ENCODE measurements at regions not wholly inside any gene's neighbourhood (a gene's known extent, or its start where the extent isn't known, plus 50 kb on each side); places are given as distances from the start of the nearest gene placed in this dataset.

DNA sequence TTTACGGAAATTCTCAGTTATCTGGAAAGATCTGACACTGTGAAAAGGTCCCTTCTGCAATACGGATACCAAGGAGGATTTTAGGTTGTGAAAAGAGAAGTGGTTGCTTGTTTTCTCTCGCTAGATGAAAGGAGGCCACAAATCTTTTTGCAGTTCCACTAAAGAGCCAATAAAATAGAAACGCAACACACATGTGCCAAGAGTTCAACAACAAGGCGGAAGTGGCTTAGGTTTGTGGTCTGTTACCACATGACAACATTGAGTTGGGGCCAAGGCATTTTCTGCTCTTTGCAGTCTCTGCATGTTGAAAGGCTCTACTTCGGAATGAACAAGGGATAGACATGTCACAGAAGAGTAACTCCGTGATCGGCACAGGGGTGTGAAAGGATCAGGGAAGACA, 115.7 kb upstream of the OSR1 start:
- DNase-seq: no peak

- DNase-seq: no peak
Observed at GRCh38 chr2:19473350-19473749, 114.9 kb upstream of the OSR1 start.

DNA sequence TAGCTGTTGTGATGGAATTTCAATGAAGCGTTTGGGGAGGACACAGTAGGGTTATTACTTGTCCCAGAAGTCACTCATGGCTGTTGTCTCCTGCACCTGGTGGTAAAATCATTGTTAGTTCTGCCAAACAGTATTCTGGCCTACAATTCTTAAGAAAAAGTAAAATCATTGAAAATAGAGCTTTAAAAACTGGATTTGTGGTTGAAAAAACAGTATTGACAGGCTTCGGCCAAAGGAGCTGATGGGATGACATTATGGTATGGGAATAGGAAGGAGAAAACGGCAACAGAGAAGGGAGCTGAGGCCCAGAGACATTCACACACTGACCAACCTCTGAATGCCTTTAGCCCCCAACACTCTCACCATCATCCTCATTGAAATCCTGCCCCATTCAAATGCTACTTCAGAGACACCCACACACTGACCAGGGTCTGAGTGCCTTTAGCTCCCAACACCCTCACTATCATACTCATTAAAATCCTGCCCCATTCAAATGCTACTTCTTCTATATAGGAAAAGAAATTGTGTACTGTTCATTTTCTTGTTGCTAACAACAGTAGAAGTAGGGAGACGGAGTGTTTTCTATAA, 114.1 kb upstream of the OSR1 start:
- DNase-seq: no peak

GRCh38 chr2:19471491-19471890, 113.1 kb upstream of the OSR1 start:
- DNase-seq: no peak

DNA sequence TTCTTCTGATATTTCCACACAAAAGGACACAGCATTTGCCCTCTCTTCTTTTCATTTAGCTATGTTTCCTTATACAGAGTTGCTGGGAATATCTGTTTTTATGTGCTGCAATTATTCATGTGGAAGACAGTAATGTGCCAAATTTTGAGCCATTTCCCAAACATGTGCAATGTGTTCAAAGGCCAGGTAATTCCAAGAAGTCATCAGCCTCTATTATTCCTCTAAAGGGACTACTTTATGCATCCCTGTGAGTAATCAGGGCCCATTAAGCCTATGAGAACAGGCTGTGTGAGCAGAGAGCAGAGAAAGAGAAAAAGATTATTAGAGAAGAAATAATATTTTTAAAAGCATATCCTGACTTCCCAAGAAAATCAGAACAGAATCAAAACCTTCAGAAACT, 107.6 kb upstream of the OSR1 start:
- no peak for DNase-seq

DNA sequence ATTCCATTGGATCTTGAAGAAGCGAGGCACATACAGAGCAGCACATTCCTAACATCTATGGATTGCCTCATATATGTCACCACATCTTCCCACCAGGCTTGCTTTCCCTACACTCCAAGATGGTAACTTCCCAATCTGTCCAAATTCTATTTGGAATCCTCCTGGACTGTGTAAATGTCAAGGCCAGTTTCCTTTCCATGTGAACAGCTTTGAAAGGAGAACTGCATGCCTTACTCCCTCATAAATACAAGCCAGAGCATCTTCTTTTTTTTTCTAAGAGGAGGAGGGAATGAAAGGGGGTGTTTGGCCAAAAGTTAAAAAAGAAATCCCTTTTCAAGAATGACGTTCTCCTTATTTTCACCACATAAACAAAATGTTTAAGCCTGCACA, 103.8 kb upstream of the OSR1 start:
- no peak for DNase-seq

DNA sequence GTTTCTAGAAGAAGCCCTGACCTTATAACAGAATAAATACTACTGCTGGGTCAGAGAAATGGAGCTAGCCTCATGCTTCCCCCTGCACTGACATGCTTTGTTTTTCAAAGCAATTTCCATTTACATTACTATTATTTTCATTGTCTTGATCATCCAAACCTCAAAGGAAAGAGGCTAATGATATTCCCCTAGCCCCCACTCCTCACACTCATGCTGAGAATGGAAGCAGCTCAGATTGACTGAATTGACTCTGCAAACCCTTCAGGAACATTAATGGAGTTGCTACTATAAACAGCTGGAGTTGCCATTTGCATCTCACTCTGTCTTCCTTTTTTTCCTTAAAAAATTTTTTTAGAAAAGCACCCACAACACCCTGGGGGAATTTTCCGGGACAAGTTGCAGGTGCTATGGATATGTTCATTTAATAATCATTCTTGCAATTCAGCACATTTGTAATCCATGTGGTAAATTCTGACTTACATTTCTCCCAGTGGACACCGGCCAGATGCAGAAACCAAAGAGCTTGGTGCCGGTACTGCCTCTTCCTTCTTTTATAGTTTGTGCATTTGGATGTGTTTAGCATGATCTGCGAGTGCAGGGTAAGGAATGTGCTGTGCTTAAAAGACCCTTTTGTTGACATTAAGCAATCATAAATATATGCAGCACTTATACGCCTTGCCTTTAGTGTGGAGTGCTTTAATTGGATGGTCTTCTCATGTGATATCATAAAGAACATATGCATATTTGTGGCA, 103.3 kb upstream of the OSR1 start:
- no peak for DNase-seq

DNA sequence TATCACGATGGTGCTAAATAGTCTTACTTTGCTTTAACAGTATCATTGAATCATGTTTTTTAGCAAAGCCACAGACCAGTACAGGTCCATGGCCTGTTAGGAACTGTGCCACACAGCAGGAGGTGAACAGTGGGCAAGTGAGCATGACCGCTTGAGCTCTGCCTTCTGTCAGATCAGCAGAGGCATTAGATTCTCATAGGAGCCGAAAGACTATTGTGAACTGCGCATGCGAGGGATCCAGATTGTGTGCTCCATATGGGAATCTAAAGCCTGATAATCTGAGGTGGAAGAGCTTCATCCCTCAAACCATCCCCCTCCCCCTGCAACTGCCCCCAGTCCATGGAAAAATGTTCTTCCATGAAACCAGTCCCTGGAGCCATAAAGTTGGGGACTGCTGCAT, 102.3 kb upstream of the OSR1 start:
- DNase-seq: no peak

DNA sequence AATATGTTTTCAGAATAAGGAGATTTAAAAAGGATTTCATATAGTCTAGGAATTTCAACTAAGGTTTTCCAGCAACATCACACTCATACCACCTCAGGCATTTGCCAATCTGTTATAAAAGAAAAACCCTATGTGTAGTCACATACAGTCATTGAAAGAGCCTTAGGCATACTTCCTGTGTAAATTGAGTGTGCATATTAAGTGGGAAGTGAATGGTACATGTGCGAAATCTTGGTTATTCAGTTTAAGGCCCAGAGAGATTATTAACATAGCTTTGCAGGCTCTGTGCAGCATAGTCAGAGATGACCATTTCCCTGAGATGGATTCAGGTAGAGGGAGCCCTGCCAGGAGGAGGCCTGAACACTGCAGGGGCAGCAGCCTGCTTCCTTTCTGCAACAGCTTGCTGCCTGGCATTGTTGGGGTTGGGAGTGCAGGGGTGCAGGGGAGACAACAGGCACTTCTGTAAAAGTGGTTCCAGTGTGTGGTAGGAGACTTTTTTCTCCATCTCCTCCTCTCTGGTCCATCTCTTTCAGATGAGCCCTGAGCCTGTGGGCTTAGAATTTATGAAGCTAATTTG, 100.1 kb upstream of the OSR1 start:
- no peak for DNase-seq

DNA sequence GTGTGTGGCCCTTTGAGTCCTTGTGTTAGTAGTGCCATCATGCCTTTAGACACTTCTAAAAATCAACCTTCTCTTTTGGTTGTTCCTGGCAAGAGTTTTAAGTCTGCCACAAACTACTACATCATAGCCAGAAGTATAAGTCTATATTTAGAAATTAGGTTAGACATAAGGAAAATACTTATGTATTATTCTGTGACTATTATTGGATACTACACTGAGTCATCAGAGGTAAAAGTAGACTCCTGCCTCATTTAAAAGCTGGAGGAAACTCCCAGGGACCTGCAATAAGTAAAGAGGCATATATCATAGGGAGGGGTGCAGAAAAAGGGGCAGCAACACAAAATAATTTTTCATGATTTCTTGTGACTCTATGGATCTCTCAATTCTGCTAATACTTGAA, 99.4 kb upstream of the OSR1 start:
- no peak for DNase-seq

GRCh38 chr2:19456705-19457309, 98.4 kb upstream of the OSR1 start:
- no peak for DNase-seq

GRCh38 chr2:19454125-19454524, 95.7 kb upstream of the OSR1 start:
- DNase-seq: no peak

DNA sequence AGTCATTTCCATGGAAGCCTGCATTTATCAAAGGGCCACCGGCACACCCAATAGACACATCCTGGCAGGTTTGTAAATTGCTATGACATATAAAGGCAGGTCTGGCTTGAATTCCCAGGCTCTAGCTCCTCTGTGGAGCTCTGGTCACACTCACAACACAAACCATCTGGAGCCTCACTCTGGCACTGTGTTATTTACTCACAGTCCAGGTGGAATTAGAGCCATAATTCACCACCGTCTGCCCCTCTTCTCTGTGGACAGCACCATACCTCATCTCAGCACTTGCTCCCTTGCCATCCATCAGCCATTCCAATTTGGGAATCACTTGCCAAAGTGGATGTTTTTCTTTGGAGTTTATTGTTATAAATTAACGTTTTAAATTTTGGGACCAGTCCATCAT, 84.3 kb upstream of the OSR1 start:
- no peak for DNase-seq

DNA sequence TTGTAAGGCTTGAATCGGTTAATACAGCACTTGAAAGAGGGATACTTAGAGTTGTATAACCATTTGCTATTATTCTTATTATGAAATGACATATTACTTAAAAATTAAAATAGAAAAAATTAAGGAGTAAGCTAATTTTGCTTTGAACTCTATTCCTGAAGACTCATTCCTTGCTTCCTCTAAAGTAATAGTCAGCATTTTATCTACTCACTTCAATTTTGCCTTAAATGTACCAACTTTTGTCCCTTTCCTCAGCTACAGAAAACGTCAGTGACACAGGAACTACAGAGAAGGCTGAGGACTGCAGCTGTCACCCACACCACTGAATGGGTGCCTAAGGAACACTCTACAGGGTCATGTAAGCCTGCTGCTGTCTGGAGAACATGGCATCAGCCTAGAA, 80.7 kb upstream of the OSR1 start:
- no peak for DNase-seq

DNA sequence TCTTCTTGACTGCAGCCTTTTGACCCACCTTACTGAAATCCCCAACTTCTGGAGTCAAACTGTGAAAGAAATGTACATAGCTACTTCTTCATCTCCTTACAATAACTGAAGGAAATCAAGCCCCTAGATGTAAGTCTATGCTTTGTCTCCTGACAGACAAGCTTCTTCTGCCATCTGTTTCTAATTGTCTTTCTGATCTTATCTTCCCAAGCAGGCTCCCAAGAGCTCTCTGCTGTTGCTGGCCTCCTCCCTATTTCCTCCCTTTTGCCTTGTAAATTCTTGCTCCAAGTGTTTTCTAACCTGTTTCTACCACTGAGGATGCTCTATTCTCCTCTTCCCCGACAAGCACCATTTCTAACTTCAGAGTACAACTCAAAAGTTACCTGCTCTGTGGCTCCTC, 77.4 kb upstream of the OSR1 start:
- no peak for DNase-seq

DNA sequence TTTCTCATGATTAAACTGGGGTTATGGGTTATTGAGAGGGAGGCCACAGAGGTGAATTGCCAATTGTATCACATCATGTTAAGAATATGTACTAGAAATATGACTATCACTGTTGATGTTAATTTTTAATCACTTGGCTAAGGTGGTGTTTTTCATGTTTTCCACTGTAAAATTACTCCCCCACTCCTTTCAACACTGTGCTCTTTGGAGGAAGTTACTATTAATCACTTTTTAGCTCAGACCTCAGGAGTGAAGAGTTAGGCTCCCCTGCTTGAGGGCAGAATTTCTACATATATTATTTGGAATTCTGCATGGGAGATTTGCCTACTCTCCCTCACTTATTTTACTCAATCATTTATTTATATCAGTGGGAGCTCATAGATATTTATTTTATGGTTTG, 76.0 kb upstream of the OSR1 start:
- DNase-seq: no peak

DNA sequence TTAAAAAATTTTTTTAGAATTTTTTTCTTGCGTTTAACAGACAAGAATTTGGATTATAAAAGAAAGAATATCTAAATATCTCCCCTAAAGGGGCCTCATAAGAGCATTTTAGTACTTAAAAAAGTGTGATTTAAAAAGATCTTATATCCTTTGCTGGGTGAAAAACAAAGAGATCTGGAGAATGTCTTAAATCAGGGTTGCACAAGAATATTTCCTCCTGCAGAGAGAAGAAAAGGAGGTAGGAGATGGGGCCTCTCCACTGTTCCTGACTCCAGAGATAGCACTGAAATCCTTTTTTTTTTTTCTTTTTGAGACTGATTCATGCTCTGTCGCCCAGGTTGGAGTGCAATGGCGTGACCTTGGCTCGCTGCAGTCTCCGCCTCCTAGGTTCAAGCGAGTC, 68.5 kb upstream of the OSR1 start:
- no peak for DNase-seq

DNA sequence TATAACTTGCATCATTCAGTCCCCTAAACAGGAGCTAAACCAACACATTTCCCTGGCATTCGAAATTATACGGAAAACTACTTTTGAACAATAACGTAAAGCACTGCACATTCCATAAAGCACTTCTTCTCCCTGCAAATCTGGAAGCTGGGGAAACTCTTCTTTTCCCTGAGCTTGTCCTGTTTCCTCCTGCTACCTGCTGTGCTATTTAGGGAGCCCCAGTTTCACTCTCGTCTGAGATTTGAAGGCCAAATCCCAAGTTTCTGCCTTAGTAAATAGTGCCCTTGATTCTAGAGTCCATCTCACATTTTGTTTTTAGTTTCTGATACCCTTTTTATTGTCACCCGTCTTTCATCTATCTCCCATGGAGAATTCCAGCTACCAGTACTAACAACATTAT, 67.7 kb upstream of the OSR1 start:
- DNase-seq: no peak

- no peak for DNase-seq
Observed at GRCh38 chr2:19425419-19425818, 67.0 kb upstream of the OSR1 start.

- DNase-seq: no peak
Observed at GRCh38 chr2:19419211-19419880, 60.9 kb upstream of the OSR1 start.

DNA sequence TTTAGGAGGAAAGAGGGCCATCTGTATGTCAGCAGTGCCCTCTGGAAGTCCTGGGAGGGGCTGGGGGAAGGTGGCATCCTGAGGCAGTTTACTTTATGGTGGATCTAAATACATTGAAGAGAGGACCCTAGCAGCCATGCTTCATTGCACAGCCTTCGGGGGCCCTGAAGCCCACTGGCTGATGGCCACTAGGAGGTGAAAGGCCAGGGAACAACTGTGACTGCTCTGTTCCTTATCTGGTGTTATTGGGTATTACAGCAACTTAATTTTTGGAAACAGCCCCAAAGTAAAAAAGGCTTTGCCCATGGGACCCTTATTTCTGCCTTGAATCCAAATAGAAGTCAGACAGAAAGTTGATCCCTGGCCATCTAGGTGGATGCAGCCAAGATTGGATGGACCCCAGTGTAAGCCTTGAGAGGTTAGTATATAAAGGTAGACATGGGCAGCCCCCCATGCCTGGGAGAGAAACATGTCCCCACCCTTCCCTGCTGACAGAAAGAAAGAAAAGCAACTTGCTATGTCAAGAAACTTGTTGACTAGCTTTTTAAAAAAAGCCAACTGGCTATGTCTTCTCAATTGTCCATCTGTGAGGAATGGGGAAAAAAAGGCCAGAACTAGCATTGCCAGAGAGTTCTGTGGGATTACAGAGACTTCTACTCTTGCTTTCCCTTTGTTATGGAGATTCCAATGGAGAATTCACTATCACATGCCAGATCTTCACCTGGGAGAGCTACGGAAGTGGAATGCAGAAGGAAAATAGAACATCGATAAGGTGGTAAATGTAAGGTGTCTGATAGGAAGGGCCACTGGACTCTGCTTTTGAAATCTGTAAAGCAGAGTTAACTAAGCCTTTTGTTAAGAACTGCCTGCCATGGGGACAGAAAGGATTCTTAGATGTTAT, 58.6 kb upstream of the OSR1 start:
- no peak for DNase-seq

DNA sequence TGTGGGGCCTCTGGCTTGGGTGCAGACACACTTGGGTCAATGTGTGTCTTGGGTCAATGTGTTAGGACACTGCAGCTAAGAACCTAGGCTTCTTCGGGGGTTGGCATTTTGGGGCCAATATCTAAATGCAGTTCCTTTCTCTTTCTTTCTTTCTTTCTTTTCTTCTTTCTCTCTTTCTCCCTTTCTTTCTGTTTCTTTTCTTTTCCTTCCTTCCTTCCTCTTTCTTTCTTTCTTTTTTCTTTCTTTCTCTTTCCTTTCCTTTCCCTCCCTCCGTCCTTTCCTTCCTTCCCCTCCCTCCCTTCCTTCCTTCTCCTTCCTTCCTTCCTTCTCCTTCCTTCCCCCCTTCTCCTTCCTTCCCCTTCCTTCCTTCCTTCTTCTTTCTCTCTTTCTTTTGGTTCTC, 57.7 kb upstream of the OSR1 start:
- no peak for DNase-seq

DNA sequence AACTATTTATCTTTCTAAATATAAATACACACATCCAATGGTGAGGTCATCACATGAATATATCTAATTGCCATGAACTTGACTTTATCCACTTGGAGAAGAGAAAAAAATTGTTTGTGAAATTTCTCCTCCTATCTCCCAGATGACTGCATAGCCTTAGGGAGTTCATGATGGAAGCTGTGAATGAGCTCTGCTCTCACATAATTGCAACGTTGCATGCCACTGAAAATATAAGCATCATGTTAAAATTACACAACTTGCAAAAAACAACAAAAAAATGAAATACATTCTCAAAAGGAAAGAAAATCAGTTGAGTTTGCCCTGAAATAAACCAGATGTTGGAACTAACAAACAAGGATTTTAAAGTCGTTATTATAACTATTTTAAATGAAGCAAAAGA, 50.6 kb upstream of the OSR1 start:
- DNase-seq: no peak
